ENCODE measurements at regions not wholly inside any gene's neighbourhood (a gene's known extent, or its start where the extent isn't known, plus 50 kb on each side); places are given as distances from the start of the nearest gene placed in this dataset.

DNA sequence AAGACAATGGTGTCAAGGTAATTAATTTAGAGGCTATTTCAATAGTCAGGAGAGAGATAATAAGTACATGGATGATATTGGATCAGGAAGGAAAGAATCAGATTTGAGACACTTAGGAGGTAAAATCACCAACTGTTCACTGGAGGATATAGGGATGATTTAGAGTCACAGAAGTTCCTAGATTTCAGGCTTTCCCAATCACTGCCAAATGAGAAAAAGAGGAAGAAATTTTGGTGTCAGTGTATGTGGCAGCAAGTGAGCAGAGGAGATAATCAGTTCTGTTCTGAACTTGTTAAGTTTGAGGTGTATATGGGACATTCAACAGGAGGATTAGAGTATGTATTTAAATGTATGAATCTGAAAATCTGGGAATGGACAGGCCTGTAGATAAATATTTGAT, 640.4 kb downstream of the NR4A2 start:
- ATAC-seq (replicated peaks), result no peak

DNA sequence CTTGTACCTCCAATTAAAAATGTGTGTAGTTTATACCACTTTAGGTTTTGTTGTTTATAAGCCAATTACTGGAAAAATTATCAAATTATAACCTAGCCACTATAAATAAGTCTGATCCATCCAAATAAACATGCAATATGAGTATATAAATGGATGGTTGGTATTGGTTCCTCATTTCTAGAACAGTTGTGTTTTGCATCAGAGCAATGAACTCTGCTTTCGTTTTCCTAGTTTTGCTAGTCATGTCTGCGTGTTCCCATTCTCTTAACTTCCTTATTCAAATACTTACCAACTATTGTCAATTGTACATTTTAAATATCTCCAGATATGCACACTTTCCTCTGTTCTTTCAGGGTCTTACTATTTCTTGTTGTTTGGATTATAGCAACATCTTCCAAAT, 641.7 kb downstream of the NR4A2 start:
- H3K9me3 Mint-ChIP-seq, result no peaks in the 10 kb centered on the region
- H3K4me1 Mint-ChIP-seq, result no peaks in the 10 kb centered on the region
- no peaks in the 10 kb centered on the region for H3K27me3 Mint-ChIP-seq
- no peak overlapping the region for H3K4me3 Mint-ChIP-seq
- DNase-seq (no peak), ATAC-seq (replicated peaks) (peak in 1 of 2 donors; percentile 60)
- H3K27ac Mint-ChIP-seq, result no peak overlapping the region
- H3K36me3 Mint-ChIP-seq, result no peaks in the 10 kb centered on the region

More for the DNA sequence above, 640.4 kb downstream of the NR4A2 start:
- Mint-ChIP-seq H3K27me3 (no peaks in the 10 kb centered on the region), H3K4me1 (no peaks in the 10 kb centered on the region), H3K27ac (no peak overlapping the region), H3K9me3 (no peaks in the 10 kb centered on the region), H3K36me3 (no peaks in the 10 kb centered on the region), H3K4me3 (no peak overlapping the region)
- DNase-seq, result no peak

- DNase-seq, result no peak
- H3K36me3 Mint-ChIP-seq, result no peaks in the 10 kb centered on the region
- no peaks in the 10 kb centered on the region for H3K27me3 Mint-ChIP-seq
- H3K9me3 Mint-ChIP-seq, result no peaks in the 10 kb centered on the region
- H3K4me1 Mint-ChIP-seq, result no peaks in the 10 kb centered on the region
- no peak overlapping the region for H3K27ac Mint-ChIP-seq
- no peak overlapping the region for H3K4me3 Mint-ChIP-seq
- ATAC-seq (replicated peaks), result no peak
Measured at GRCh38 chr2:155689791-155690190, 642.7 kb downstream of the NR4A2 start.

DNA sequence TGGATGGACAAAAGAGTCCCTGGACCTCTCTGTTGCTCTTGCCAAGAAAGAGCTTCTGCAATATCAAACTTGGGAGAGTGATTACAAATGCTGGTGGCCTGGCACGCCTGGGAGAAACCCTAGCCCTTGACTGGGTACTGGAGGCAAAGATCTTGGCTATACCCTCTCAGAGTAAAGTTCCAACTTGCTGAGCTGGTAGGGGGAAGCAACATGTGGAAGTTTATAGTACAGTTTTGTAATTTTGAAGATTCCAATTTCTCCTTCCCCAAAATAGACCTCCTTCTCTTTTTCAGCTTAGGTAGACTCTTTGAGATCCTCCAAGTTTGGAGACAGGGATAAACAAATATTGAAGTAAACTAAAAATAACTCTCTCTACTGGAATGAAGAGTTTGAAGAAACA, 645.3 kb downstream of the NR4A2 start:
- H3K4me3 Mint-ChIP-seq, result no peak overlapping the region
- no peak for DNase-seq
- no peak overlapping the region for H3K27ac Mint-ChIP-seq
- no peaks in the 10 kb centered on the region for H3K9me3 Mint-ChIP-seq
- no peak for ATAC-seq (replicated peaks)
- no peaks in the 10 kb centered on the region for H3K36me3 Mint-ChIP-seq
- no peaks in the 10 kb centered on the region for H3K27me3 Mint-ChIP-seq
- H3K4me1 Mint-ChIP-seq, result no peaks in the 10 kb centered on the region

DNA sequence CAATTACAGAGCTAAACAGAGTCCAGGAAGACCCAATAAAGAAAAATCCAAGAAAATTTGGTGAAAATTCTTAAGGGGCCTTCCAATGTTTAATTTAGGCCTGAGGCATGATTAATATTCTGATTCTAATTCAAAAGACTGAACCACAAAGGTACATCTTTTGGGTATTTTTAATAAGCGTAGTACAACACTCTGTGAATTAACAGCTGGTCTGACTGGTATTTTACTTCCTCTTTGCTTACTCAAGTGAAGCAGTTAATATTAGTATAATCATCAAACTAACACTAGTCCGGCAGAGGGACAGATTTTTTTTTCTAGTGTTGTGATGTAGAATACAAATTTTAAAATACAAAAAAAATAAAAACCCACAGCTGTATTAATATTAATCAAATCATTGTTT, 652.9 kb downstream of the NR4A2 start:
- peaks cover 0 to 5% of the 10 kb centered on the region in 2 donors for H3K9me3 Mint-ChIP-seq
- H3K36me3 Mint-ChIP-seq, result no peaks in the 10 kb centered on the region
- ATAC-seq (replicated peaks), result no peak
- no peaks in the 10 kb centered on the region for H3K27me3 Mint-ChIP-seq
- H3K4me1 Mint-ChIP-seq, result no peaks in the 10 kb centered on the region
- no peak overlapping the region for H3K27ac Mint-ChIP-seq
- no peak for DNase-seq
- no peak overlapping the region for H3K4me3 Mint-ChIP-seq

DNA sequence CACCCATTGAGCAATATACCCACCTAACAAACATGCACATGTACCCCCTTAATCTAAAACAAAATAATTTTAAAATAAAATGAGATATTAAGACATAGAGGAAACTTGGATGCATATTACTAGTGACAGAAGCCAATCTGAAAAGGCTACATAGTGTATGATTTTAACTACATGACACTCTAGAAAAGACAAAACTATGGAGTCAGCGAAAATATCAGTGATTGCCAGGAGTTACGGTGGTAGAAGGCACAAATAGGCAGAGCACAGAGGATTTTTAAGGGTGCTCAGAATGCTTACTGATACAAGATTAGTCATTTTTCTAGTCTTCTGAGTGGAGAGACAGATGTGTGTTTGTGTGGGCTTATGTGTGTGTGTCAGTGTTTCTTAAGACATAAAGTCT, 656.6 kb downstream of the NR4A2 start:
- H3K4me3 Mint-ChIP-seq, result no peak overlapping the region
- no peaks in the 10 kb centered on the region for H3K4me1 Mint-ChIP-seq
- H3K27me3 Mint-ChIP-seq, result no peaks in the 10 kb centered on the region
- H3K36me3 Mint-ChIP-seq, result no peaks in the 10 kb centered on the region
- peaks cover 0 to 11% of the 10 kb centered on the region in 2 donors for H3K9me3 Mint-ChIP-seq
- DNase-seq (no peak), ATAC-seq (replicated peaks) (no peak)
- no peak overlapping the region for H3K27ac Mint-ChIP-seq

DNA sequence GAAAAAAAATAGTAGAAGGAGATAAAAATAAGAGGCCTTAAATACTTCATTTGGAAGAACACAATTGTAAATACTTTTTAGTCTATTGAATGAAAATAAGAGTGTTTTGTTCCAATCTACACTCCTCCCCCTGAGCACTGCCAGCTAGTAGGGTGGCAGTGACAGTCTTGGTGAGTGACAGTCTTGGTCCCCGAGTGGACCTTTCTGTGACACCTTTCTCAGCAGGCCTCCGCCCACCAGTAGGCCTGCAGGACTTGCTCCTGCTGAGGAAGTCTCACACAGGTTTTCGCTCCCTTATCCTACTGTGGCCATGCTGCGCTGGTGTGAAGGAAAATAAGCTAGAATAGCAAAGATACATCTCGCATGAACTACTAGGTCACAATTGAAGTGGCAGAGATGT, 666.8 kb downstream of the NR4A2 start:
- no peak overlapping the region for H3K27ac Mint-ChIP-seq
- no peaks in the 10 kb centered on the region for H3K27me3 Mint-ChIP-seq
- no peak for ATAC-seq (replicated peaks)
- no peaks in the 10 kb centered on the region for H3K36me3 Mint-ChIP-seq
- no peaks in the 10 kb centered on the region for H3K9me3 Mint-ChIP-seq
- no peak overlapping the region for H3K4me3 Mint-ChIP-seq
- no peaks in the 10 kb centered on the region for H3K4me1 Mint-ChIP-seq
- DNase-seq, result no peak

GRCh38 chr2:155663265-155663664, 669.3 kb downstream of the NR4A2 start:
- H3K27ac Mint-ChIP-seq, result no peak overlapping the region
- H3K4me1 Mint-ChIP-seq, result no peaks in the 10 kb centered on the region
- ATAC-seq (replicated peaks) (no peak), DNase-seq (no peak)
- H3K36me3 Mint-ChIP-seq, result no peaks in the 10 kb centered on the region
- no peaks in the 10 kb centered on the region for H3K9me3 Mint-ChIP-seq
- no peaks in the 10 kb centered on the region for H3K27me3 Mint-ChIP-seq
- H3K4me3 Mint-ChIP-seq, result no peak overlapping the region

- H3K27me3 Mint-ChIP-seq, result no peaks in the 10 kb centered on the region
- H3K4me1 Mint-ChIP-seq, result no peaks in the 10 kb centered on the region
- no peaks in the 10 kb centered on the region for H3K9me3 Mint-ChIP-seq
- no peak overlapping the region for H3K27ac Mint-ChIP-seq
- ATAC-seq (replicated peaks) (no peak), DNase-seq (no peak)
- no peaks in the 10 kb centered on the region for H3K36me3 Mint-ChIP-seq
- no peak overlapping the region for H3K4me3 Mint-ChIP-seq
Measured at GRCh38 chr2:155662224-155662623, 670.3 kb downstream of the NR4A2 start.

GRCh38 chr2:155653176-155653575, 679.3 kb downstream of the NR4A2 start:
- no peaks in the 10 kb centered on the region for H3K27me3 Mint-ChIP-seq
- no peaks in the 10 kb centered on the region for H3K4me1 Mint-ChIP-seq
- H3K4me3 Mint-ChIP-seq, result no peak overlapping the region
- DNase-seq (no peak), ATAC-seq (replicated peaks) (no peak)
- no peaks in the 10 kb centered on the region for H3K9me3 Mint-ChIP-seq
- no peaks in the 10 kb centered on the region for H3K36me3 Mint-ChIP-seq
- H3K27ac Mint-ChIP-seq, result no peak overlapping the region

DNA sequence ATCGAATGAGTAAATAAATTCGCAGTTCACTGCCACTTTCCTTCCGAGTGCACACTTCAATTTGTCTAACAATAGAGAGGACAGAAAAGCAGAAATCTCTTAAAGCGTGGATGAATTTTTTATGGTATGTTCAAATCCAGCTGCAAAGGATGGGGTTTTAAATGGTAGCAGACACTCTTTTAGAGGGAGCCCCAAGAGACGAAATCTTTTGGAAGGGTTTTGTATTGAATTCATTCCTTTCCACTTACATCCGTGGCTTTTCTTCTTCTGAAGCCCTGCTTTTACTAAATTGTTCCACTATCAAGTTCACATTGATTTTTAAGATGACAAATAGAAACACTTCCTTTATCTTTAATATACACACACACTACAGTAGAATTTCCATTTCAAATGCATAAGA, 680.7 kb downstream of the NR4A2 start:
- Mint-ChIP-seq H3K36me3 (no peaks in the 10 kb centered on the region), H3K27ac (no peak overlapping the region), H3K4me3 (no peak overlapping the region), H3K27me3 (no peaks in the 10 kb centered on the region), H3K9me3 (no peaks in the 10 kb centered on the region), H3K4me1 (no peaks in the 10 kb centered on the region)
- ATAC-seq (replicated peaks), result no peak
- no peak for DNase-seq

GRCh38 chr2:155645791-155646190, 686.7 kb downstream of the NR4A2 start:
- H3K4me1 Mint-ChIP-seq, result no peaks in the 10 kb centered on the region
- no peak for DNase-seq

DNA sequence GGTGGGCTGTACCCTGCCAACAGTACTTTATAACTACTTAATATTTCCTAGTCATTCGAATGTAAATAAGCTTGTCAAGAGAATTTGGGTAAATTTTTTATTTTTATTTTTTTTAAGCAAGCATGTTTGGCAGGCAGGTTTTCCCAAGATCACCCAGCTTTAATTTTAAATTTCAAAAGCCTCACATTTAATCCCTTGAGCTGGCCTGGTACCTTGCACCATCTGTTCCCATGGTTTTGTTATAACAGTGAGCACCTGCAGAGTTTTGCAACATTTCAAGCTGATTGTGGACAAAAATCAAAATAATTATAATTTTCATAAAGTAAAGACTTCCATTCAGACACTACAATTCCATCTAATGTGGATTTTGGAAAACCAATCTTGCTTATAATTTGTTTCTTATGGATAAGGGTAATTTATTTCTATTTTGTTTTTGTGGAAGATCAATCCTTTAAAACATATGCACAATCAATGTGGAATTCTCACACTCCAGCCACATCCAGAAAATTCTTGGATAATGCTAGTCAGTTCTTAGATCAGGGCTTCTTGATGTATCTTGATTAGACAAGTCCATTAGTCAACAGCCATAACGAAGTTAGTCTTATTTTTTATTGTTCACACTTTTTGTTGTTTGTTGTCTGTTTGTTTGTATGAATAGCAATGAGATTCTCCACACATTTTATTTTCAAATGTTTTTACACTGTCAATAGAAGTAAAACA, 689.3 kb downstream of the NR4A2 start:
- Mint-ChIP-seq H3K4me3 (no peak overlapping the region), H3K27ac (no peak overlapping the region), H3K9me3 (no peaks in the 10 kb centered on the region), H3K27me3 (no peaks in the 10 kb centered on the region), H3K4me1 (no peaks in the 10 kb centered on the region), H3K36me3 (no peaks in the 10 kb centered on the region)
- no peak for DNase-seq
- ATAC-seq (replicated peaks), result no peak

More at GRCh38 chr2:155645791-155646190, 686.7 kb downstream of the NR4A2 start:
- Mint-ChIP-seq H3K9me3 (no peaks in the 10 kb centered on the region), H3K27ac (no peak overlapping the region), H3K36me3 (no peaks in the 10 kb centered on the region), H3K27me3 (no peaks in the 10 kb centered on the region), H3K4me3 (no peak overlapping the region)
- ATAC-seq (replicated peaks), result no peak

DNA sequence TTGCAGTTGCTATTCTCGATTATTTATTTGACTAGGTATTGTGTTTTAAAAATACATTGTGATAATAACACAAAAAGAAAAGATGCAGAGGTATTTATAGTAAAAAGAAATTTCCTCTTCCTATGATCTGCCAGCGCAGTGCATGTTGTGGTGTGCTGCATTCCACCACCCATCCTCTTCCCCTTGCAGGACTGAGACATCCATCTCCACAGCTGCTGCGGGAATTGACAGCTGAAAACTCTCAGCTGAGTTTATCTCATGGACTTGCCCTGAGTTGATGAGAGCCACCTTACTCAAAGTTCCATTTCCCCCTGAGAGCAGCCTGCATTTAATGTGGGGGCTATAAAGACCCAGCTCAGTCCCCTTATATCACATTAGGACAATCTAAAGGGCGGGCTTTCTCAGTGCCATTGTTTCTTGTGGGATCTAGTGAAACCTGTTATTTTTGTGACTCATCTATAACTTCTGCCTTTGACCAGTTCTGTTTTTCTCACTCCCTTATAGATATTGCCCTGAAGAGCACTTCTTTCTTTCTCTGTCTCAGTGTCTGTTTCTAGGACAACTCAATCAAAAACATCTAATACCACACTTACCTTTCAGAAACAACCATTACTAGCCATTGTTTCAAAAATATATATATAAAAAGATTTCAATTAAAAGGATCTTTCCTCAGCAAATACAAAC, 698.5 kb downstream of the NR4A2 start:
- Mint-ChIP-seq H3K4me1 (no peaks in the 10 kb centered on the region), H3K4me3 (no peak overlapping the region)

DNA sequence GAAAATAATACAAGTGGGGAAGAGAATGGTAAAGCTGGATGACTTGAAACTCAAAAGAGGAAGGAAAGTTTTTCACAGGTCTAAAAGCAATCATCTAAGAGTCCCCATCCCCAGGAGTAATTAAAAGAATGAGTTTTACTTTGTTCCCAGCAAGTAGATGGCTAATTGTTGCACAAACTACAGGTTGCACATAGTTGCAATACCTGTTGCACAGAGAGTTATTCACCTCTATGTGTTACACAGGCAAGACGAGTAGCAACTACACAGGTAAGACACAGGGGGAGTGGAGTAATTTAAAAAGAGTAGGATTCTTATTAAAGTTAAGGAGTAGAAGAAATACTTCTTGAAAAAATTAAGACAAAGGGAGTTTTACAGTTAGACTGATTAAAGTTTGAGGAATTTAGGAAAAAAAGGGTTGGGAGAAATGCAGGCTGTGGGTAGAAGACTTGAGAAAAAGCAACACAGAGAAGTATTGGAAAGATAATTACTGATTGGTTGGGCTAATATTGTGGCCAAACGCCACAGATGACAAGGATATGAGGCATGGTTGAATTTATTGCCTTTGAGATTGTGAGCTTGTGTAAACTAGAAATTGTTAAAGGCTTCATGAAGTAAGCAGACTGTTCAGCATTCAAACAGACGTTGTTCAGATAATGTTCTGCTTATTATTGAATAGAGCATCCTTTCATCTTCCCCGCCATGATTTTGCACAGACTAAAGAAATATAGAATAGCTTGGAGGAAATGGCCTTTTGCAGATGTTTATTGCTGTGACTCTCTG, 699.3 kb downstream of the NR4A2 start:
- H3K27me3 Mint-ChIP-seq, result no peaks in the 10 kb centered on the region
- ATAC-seq (replicated peaks) (no peak), DNase-seq (no peak)
- no peaks in the 10 kb centered on the region for H3K36me3 Mint-ChIP-seq
- H3K4me1 Mint-ChIP-seq, result no peaks in the 10 kb centered on the region
- no peak overlapping the region for H3K4me3 Mint-ChIP-seq
- no peak overlapping the region for H3K27ac Mint-ChIP-seq
- H3K9me3 Mint-ChIP-seq, result peaks cover 0 to 3% of the 10 kb centered on the region in 2 donors

More for the DNA sequence above, 698.5 kb downstream of the NR4A2 start:
- no peaks in the 10 kb centered on the region for H3K36me3 Mint-ChIP-seq
- no peaks in the 10 kb centered on the region for H3K27me3 Mint-ChIP-seq
- H3K27ac Mint-ChIP-seq, result no peak overlapping the region
- no peak for DNase-seq
- no peaks in the 10 kb centered on the region for H3K9me3 Mint-ChIP-seq
- ATAC-seq (replicated peaks), result peak in 1 of 2 donors; percentile 91

Measured in stimulated activated naive B cell treated with anti-CD40 and anti-IgM and Interleukin-4, amounts not matched to agents 10 μg/mL and 1 μg/mL and 100 μg/mL, for 72 hours (primary cell).